GM12878 (cell line): ENCODE measurements at regions not wholly inside any gene's neighbourhood (a gene's known extent, or its start where the extent isn't known, plus 50 kb on each side); places are given as distances from the start of the nearest gene placed in this dataset.

Experiments used
- ATAC-seq: fragments of 200-7000 bp; cut with Tn5 transposase; 3 replicates; pipeline ENCODE4 v1.9.1; 2020; ENCODE audit warnings: mild to moderate bottlenecking, moderate library complexity
- BruUV-seq: library from RNA; stranded (reverse); fragments of 400-500 nt; replicated peaks from 2 replicates; lab custom pipeline; 2021; lab: Mats Ljungman, UMichigan
- CTCF ChIA-PET: fragments of 300-600 bp; sonication (Branson Sonifier 250); formaldehyde crosslinking; extraction: SDS; loops from one replicate; lab custom pipeline; 2021; ENCODE audit warnings: inconsistent platforms; lab: Yijun Ruan, JAX
- POLR2A ChIA-PET: fragments of 350-600 bp; formaldehyde crosslinking; extraction: SDS; loops from one replicate; lab custom pipeline; 2021; ENCODE audit warnings: inconsistent platforms; lab: Charles Lee
- RAD21 ChIA-PET: fragments of 300-600 bp; sonication (Branson Sonifier 250); formaldehyde crosslinking; loops from one replicate; lab custom pipeline; 2023; ENCODE audit warnings: antibody characterized with exemption; ENCODE audit not compliant: unreplicated experiment; lab: Charles Lee
- SMC1A ChIA-PET: fragments of 300-600 bp; sonication (Branson Sonifier 250); formaldehyde crosslinking; loops from one replicate; lab custom pipeline; 2023; ENCODE audit not compliant: unreplicated experiment, uncharacterized antibody; lab: Charles Lee
- DNase-seq: peaks from one replicate; pipeline ENCODE4 v3.0.0-alpha.2; 2011; ENCODE audit warnings: low read depth, low spot score
- FAIRE-seq: peaks from 3 replicates; lab custom pipeline; 2011; peaks lifted over from hg19 to GRCh38; lab: Jason Lieb, UNC
- H2AFZ ChIP-seq: 2 replicates; pipeline ENCODE4 v1.6.0; 2011; ENCODE audit warnings: low read depth, low read length, control low read depth; ENCODE audit not compliant: control insufficient read depth
- H3K27ac ChIP-seq: 2 replicates; pipeline ENCODE4 v1.5.1; 2011; ENCODE audit warnings: control low read depth; ENCODE audit not compliant: control insufficient read depth, insufficient read depth
- H3K27me3 ChIP-seq, 2 experiments: replicated peaks in 1 of 2; 2 replicates each; pipeline versions ENCODE4 v1.6.0 to v1.6.1; 2011; ENCODE audit warnings: low read length in 1 of 2; ENCODE audit not compliant: control insufficient read depth in 2 of 2, insufficient read depth in 2 of 2
- H3K36me3 ChIP-seq, 2 experiments: 2 replicates each; pipeline ENCODE4 v1.5.1; 2011; ENCODE audit warnings: low read length in 1 of 2; ENCODE audit not compliant: control insufficient read depth in 2 of 2, insufficient read depth in 2 of 2
- H3K4me1 ChIP-seq: 2 replicates; pipeline ENCODE4 v1.6.1; 2011; ENCODE audit warnings: mild to moderate bottlenecking, low read length, moderate library complexity, mixed read lengths; ENCODE audit not compliant: control insufficient read depth, insufficient read depth
- H3K4me2 ChIP-seq: 2 replicates; pipeline ENCODE4 v1.6.0; 2011; ENCODE audit warnings: control low read depth; ENCODE audit not compliant: control insufficient read depth, insufficient read depth
- H3K4me3 ChIP-seq: fragments of 200-600 bp; sonication (generic); 2 replicates; pipeline ENCODE4 v1.5.1; 2016
- H3K79me2 ChIP-seq: 2 replicates; pipeline ENCODE4 v1.6.0; 2011; ENCODE audit warnings: low read length; ENCODE audit not compliant: control insufficient read depth, insufficient read depth
- H3K9ac ChIP-seq: 2 replicates; pipeline ENCODE4 v1.8.0; 2011; ENCODE audit warnings: low read length, control low read depth, mixed read lengths; ENCODE audit not compliant: control insufficient read depth, insufficient read depth
- H3K9me3 ChIP-seq: replicated peaks from 3 replicates; pipeline ENCODE4 v1.5.1; 2011; ENCODE audit warnings: mild to moderate bottlenecking, low read length; ENCODE audit not compliant: control insufficient read depth, insufficient read depth
- H4K20me1 ChIP-seq: 2 replicates; pipeline ENCODE4 v1.6.0; 2011; ENCODE audit not compliant: control insufficient read depth, insufficient read depth
- ESRRA ChIP-seq: IDR thresholded peaks from 2 replicates; pipeline ENCODE4 v1.6.1; 2012; ENCODE audit warnings: mild to moderate bottlenecking, low read length, improper control_type of control experiment
- ETV6 ChIP-seq, 2 experiments: fragments of 450-650 bp in 1 of 2; IDR thresholded peaks in 1 of 2; conservative IDR thresholded peaks in 1 of 2; 2 replicates each; pipeline ENCODE4 v1.6.1; 2014; ENCODE audit warnings: antibody characterized with exemption in 1 of 2, borderline replicate concordance in 1 of 2, low read depth in 1 of 2, mild to moderate bottlenecking in 1 of 2, moderate library complexity in 1 of 2
- FOXK2 ChIP-seq: fragments of 450-650 bp; IDR thresholded peaks from 2 replicates; pipeline ENCODE4 v1.6.1; 2017; ENCODE audit warnings: mild to moderate bottlenecking, moderate library complexity
- HDAC2 ChIP-seq: fragments of 200-600 bp; sonication (generic); IDR thresholded peaks from 2 replicates; pipeline ENCODE4 v1.6.1; 2017
- JUNB ChIP-seq: IDR thresholded peaks from 2 replicates; pipeline ENCODE4 v1.6.1; 2016; ENCODE audit warnings: antibody characterized with exemption, mild to moderate bottlenecking
- MXI1 ChIP-seq: fragments of 150-350 bp; IDR thresholded peaks from 2 replicates; pipeline ENCODE4 v1.6.1; 2011; ENCODE audit warnings: low read depth, mild to moderate bottlenecking, inconsistent platforms, low read length, improper control_type of control experiment
- RB1 ChIP-seq: fragments of 450-650 bp; formaldehyde crosslinking; IDR thresholded peaks from 2 replicates; pipeline ENCODE4 v1.6.1; 2017; ENCODE audit warnings: mild to moderate bottlenecking, borderline replicate concordance
- SREBF2 ChIP-seq: IDR thresholded peaks from 2 replicates; pipeline ENCODE4 v1.6.1; 2012; ENCODE audit warnings: mild to moderate bottlenecking, low read length
- WGBS: methylation state at CpG from one replicate; pipeline ENCODE4 v1.1.6; 2016; ENCODE audit warnings: low lambda C conversion rate; ENCODE audit not compliant: insufficient replicate concordance, insufficient coverage; ENCODE audit errors: missing lambda C conversion rate; 5-methylcytosine and 5-hydroxymethylcytosine counted together
- in situ Hi-C: fragments of 300-500 bp; cut with MboI; formaldehyde crosslinking; loops from 9 replicates; pipeline ENCODE4 v1.14.3; 2018; ENCODE audit warnings: mixed read lengths
- intact Hi-C: fragments of 100-400 bp; cut with micrococcal nuclease; formaldehyde crosslinking; loops from one replicate; pipeline ENCODE4 v1.14.2; 2022; ENCODE audit not compliant: unreplicated experiment

- WGBS = 88% methylated on average over 1 of the region's 1 CpG
- POLR2A ChIA-PET = no interaction called here
- Histone ChIP-seq H3K36me3 (no peaks in the 10 kb centered on the region), H3K4me2 (no peak overlapping the region), H3K4me1 (no peaks in the 10 kb centered on the region), H3K9ac (no peak overlapping the region), H3K27ac (no peak overlapping the region), H3K79me2 (no peaks in the 10 kb centered on the region), H3K9me3 (no peaks in the 10 kb centered on the region; the same call in 2 of the 3 replicates), H2AFZ (no peak overlapping the region), H3K4me3 (no peak overlapping the region), H4K20me1 (no peaks in the 10 kb centered on the region), H3K27me3 (no peaks in the 10 kb centered on the region)
- SMC1A ChIA-PET = no interaction called here
- FAIRE-seq (no peak), ATAC-seq (no peak), DNase-seq (no peak)
- intact Hi-C loops = no loop called here
- no TSS peak for BruUV-seq
- CTCF ChIA-PET = no interaction called here
- in situ Hi-C loops = no loop called here
- TF ChIP-seq RB1 = no peak
- no peak for TF ChIP-seq SREBF2
- TF ChIP-seq ESRRA = no peak
- no peak for TF ChIP-seq ETV6 (conservative IDR thresholded peaks at IDR 0.05 in 1 of 2, IDR thresholded peaks at IDR 0.05 in 1 of 2; ENCODE audit: borderline replicate concordance in 1 of 2, low read depth in 1 of 2)
- no peak for TF ChIP-seq FOXK2
- no peak for TF ChIP-seq HDAC2
- RAD21 ChIA-PET = no interaction called here
Measured at GRCh38 chr15:98155356-98155755, 194.9 kb downstream of the ARRDC4 start.

- Histone ChIP-seq H3K27me3 (no peaks in the 10 kb centered on the region), H3K4me1 (no peaks in the 10 kb centered on the region), H3K9me3 (no peaks in the 10 kb centered on the region; the same call in 2 of the 3 replicates), H3K9ac (no peak overlapping the region), H3K4me2 (no peak overlapping the region; the same call in 1 of the 2 replicates), H4K20me1 (no peaks in the 10 kb centered on the region), H3K27ac (no peak overlapping the region), H3K79me2 (no peaks in the 10 kb centered on the region), H2AFZ (no peak overlapping the region), H3K36me3 (no peaks in the 10 kb centered on the region), H3K4me3 (no peak overlapping the region)
- ChIA-PET RAD21 (no interaction called here), POLR2A (no interaction called here), CTCF (no interaction called here), SMC1A (no interaction called here)
- DNase-seq = no peak
- WGBS = 0% methylated on average over 8 of the region's 8 CpGs
- BruUV-seq = no TSS peak
- no peak for ATAC-seq
- FAIRE-seq = no peak
- TF ChIP-seq JUNB (peak; percentile 16; the same call in 1 of the 2 replicates), MXI1 (no peak)
- intact Hi-C loops = no loop called here
- in situ Hi-C loops = no loop called here
Measured at GRCh38 chr15:98160236-98160635, 199.7 kb downstream of the ARRDC4 start.
